DOHH2 (cell line): ENCODE measurements at regions not wholly inside any gene's neighbourhood (a gene's known extent, or its start where the extent isn't known, plus 50 kb on each side); places are given as distances from the start of the nearest gene placed in this dataset.

Experiments used
- H3F3A ChIP-seq: fragments of 200-600 bp; sonication (generic), shearing (Covaris generic); 2 replicates; pipeline ENCODE4 v1.6.0; 2016; ENCODE audit warnings: antibody characterized with exemption, mild to moderate bottlenecking; ENCODE audit not compliant: control insufficient read depth, insufficient read depth
- H3K27ac ChIP-seq: fragments of 200-600 bp; sonication (generic); 2 replicates; pipeline ENCODE4 v1.5.1; 2014; ENCODE audit warnings: low read depth, mild to moderate bottlenecking, low read length, moderate library complexity
- H3K27me3 ChIP-seq: fragments of 200-600 bp; sonication (generic); 2 replicates; pipeline ENCODE4 v1.6.1; 2014; ENCODE audit warnings: mild to moderate bottlenecking, low read length, mixed read lengths; ENCODE audit not compliant: control insufficient read depth
- H3K36me3 ChIP-seq: fragments of 200-600 bp; sonication (generic); 2 replicates; pipeline ENCODE4 v1.6.1; 2014; ENCODE audit warnings: mild to moderate bottlenecking, low read length, moderate library complexity, mixed read lengths; ENCODE audit not compliant: control insufficient read depth
- H3K4me1 ChIP-seq: fragments of 200-600 bp; sonication (generic); 2 replicates; pipeline ENCODE4 v1.6.1; 2014; ENCODE audit warnings: mild to moderate bottlenecking, low read length, mixed read lengths; ENCODE audit not compliant: control insufficient read depth
- H3K4me2 ChIP-seq: fragments of 200-600 bp; sonication (generic); 2 replicates; pipeline ENCODE4 v1.6.0; 2014; ENCODE audit warnings: mild to moderate bottlenecking, low read length, moderate library complexity
- H3K4me3 ChIP-seq: fragments of 200-600 bp; sonication (generic); 2 replicates; pipeline ENCODE4 v1.5.1; 2014; ENCODE audit warnings: mild to moderate bottlenecking, low read length, mixed read lengths
- H3K79me2 ChIP-seq: fragments of 200-600 bp; sonication (generic); 2 replicates; pipeline ENCODE4 v1.6.1; 2014; ENCODE audit warnings: mild to moderate bottlenecking, low read length, mixed read lengths; ENCODE audit not compliant: control insufficient read depth
- H3K9me2 ChIP-seq: fragments of 200-600 bp; sonication (generic); replicated peaks from 2 replicates; pipeline ENCODE4 v1.6.1; 2014; ENCODE audit warnings: mild to moderate bottlenecking, low read length, mixed read lengths; ENCODE audit not compliant: control insufficient read depth
- H3K9me3 ChIP-seq: fragments of 200-600 bp; sonication (generic); 2 replicates; pipeline ENCODE4 v1.6.1; 2014; ENCODE audit warnings: antibody characterized with exemption, low read length, mixed read lengths; ENCODE audit not compliant: control insufficient read depth, insufficient read depth
- H4K20me1 ChIP-seq: fragments of 200-600 bp; sonication (generic); 2 replicates; pipeline ENCODE4 v1.6.0; 2014; ENCODE audit warnings: low read depth, mild to moderate bottlenecking, antibody characterized with exemption, low read length, moderate library complexity; ENCODE audit not compliant: control insufficient read depth, insufficient read depth
- CTCF ChIP-seq: fragments of 200-600 bp; sonication (generic); IDR thresholded peaks from one replicate; pipeline ENCODE4 v1.5.1; 2014; ENCODE audit warnings: antibody characterized with exemption, mild to moderate bottlenecking, low read depth, low read length; ENCODE audit not compliant: poor library complexity, severe bottlenecking
- EZH2phosphoT487 ChIP-seq: fragments of 200-600 bp; sonication (generic); IDR thresholded peaks from 2 replicates; pipeline ENCODE4 v1.6.1; 2017; ENCODE audit warnings: borderline replicate concordance, mild to moderate bottlenecking, antibody characterized with exemption, low read length, moderate library complexity, mixed read lengths

GRCh38 chr11:134625151-134625550, 213.1 kb upstream of the B3GAT1 start:
- TF ChIP-seq EZH2phosphoT487 (no peak), CTCF (no peak)
- H3K79me2 ChIP-seq, result no peaks in the 10 kb centered on the region
- no peaks in the 10 kb centered on the region for H3K4me1 ChIP-seq
- H3F3A ChIP-seq, result no peaks in the 10 kb centered on the region
- H3K4me3 ChIP-seq, result no peak overlapping the region
- no peak overlapping the region for H3K4me2 ChIP-seq
- no peaks in the 10 kb centered on the region for H3K36me3 ChIP-seq
- no peaks in the 10 kb centered on the region for H4K20me1 ChIP-seq
- no peaks in the 10 kb centered on the region for H3K9me3 ChIP-seq
- H3K9me2 ChIP-seq, result no peaks in the 10 kb centered on the region
- H3K27me3 ChIP-seq, result no peaks in the 10 kb centered on the region
- no peak overlapping the region for H3K27ac ChIP-seq

- H3K4me3 ChIP-seq, result no peak overlapping the region
- H3K27me3 ChIP-seq, result no peaks in the 10 kb centered on the region
- no peaks in the 10 kb centered on the region for H3K4me1 ChIP-seq
- no peak overlapping the region for H3K4me2 ChIP-seq
- H3K9me3 ChIP-seq, result no peaks in the 10 kb centered on the region
- no peaks in the 10 kb centered on the region for H3K9me2 ChIP-seq
- no peaks in the 10 kb centered on the region for H3K36me3 ChIP-seq
- no peaks in the 10 kb centered on the region for H4K20me1 ChIP-seq
- TF ChIP-seq CTCF (no peak), EZH2phosphoT487 (no peak)
- no peaks in the 10 kb centered on the region for H3F3A ChIP-seq
- no peak overlapping the region for H3K27ac ChIP-seq
- H3K79me2 ChIP-seq, result no peaks in the 10 kb centered on the region
These were observed 212.3 kb upstream of the B3GAT1 start for GRCh38 chr11:134624166-134624920.

- H4K20me1 ChIP-seq, result no peaks in the 10 kb centered on the region
- H3K4me3 ChIP-seq, result no peak overlapping the region
- no peaks in the 10 kb centered on the region for H3K79me2 ChIP-seq
- H3K9me2 ChIP-seq, result no peaks in the 10 kb centered on the region
- no peaks in the 10 kb centered on the region for H3K36me3 ChIP-seq
- H3K4me2 ChIP-seq, result no peak overlapping the region
- no peaks in the 10 kb centered on the region for H3F3A ChIP-seq
- H3K4me1 ChIP-seq, result no peaks in the 10 kb centered on the region
- no peaks in the 10 kb centered on the region for H3K27me3 ChIP-seq
- TF ChIP-seq CTCF (no peak), EZH2phosphoT487 (no peak)
- H3K27ac ChIP-seq, result no peak overlapping the region
- no peaks in the 10 kb centered on the region for H3K9me3 ChIP-seq
These were observed 211.7 kb upstream of the B3GAT1 start for GRCh38 chr11:134623711-134624110.
